Stomach smooth muscle (tissue), 2 donors: ENCODE measurements at regions not wholly inside any gene's neighbourhood (a gene's known extent, or its start where the extent isn't known, plus 50 kb on each side); places are given as distances from the start of the nearest gene placed in this dataset.

ENCODE experiments used
- H3K27ac ChIP-seq: one replicate; pipeline ENCODE4 v1.7.0; 2013; ENCODE audit warnings: mild to moderate bottlenecking, low read length, inconsistent platforms
- H3K27me3 ChIP-seq, 2 donors: one replicate each; pipeline ENCODE4 v1.7.0; 2013; ENCODE audit warnings: low read length in 2 of 2; ENCODE audit not compliant: insufficient read depth in 2 of 2, control insufficient read depth in 1 of 2
- H3K36me3 ChIP-seq, 2 donors: one replicate each; pipeline ENCODE4 v1.7.0; 2013; ENCODE audit warnings: low read length in 2 of 2; ENCODE audit not compliant: control insufficient read depth in 2 of 2, insufficient read depth in 2 of 2
- H3K4me1 ChIP-seq: one replicate; pipeline ENCODE4 v1.7.0; 2013; ENCODE audit warnings: low read length; ENCODE audit not compliant: control insufficient read depth, insufficient read depth
- H3K4me3 ChIP-seq, 2 donors: one replicate each; pipeline ENCODE4 v1.7.0; 2013; ENCODE audit warnings: low read length in 2 of 2
- H3K9ac ChIP-seq, 2 donors: one replicate each; pipeline ENCODE4 v1.7.0; 2013; ENCODE audit warnings: low read length in 2 of 2, mild to moderate bottlenecking in 1 of 2
- H3K9me3 ChIP-seq, 2 donors: one replicate each; pipeline ENCODE4 v1.7.0; 2013; ENCODE audit warnings: low read length in 2 of 2; ENCODE audit not compliant: control insufficient read depth in 2 of 2
- donor health status: healthy.
- donor health status: Pancreatic carcinoma.

- Histone ChIP-seq H3K9me3 (no peaks in the 10 kb centered on the region), H3K4me3 (no peak overlapping the region), H3K36me3 (no peaks in the 10 kb centered on the region), H3K27ac (no peak overlapping the region), H3K27me3 (no peaks in the 10 kb centered on the region), H3K9ac (no peak overlapping the region), H3K4me1 (no peaks in the 10 kb centered on the region)
These were observed 188.3 kb downstream of the GADD45G start for GRCh38 chr9:89793124-89793495.

- H3K9ac ChIP-seq, result no peak overlapping the region
- H3K4me1 ChIP-seq, result no peaks in the 10 kb centered on the region
- no peak overlapping the region for H3K27ac ChIP-seq
- no peaks in the 10 kb centered on the region for H3K9me3 ChIP-seq
- H3K4me3 ChIP-seq, result no peak overlapping the region
- no peaks in the 10 kb centered on the region for H3K36me3 ChIP-seq
- H3K27me3 ChIP-seq, result no peaks in the 10 kb centered on the region
These were observed 188.7 kb downstream of the GADD45G start for GRCh38 chr9:89793551-89793950.

GRCh38 chr9:89794918-89795317 is 190.1 kb downstream of the GADD45G start:
- Histone ChIP-seq H3K36me3 (no peaks in the 10 kb centered on the region), H3K9me3 (no peaks in the 10 kb centered on the region), H3K4me1 (no peaks in the 10 kb centered on the region), H3K27ac (no peak overlapping the region), H3K9ac (no peak overlapping the region), H3K27me3 (no peaks in the 10 kb centered on the region), H3K4me3 (no peak overlapping the region)

GRCh38 chr9:89795538-89796195 is 190.9 kb downstream of the GADD45G start:
- Histone ChIP-seq H3K36me3 (no peaks in the 10 kb centered on the region), H3K27me3 (no peaks in the 10 kb centered on the region), H3K9ac (no peak overlapping the region), H3K27ac (no peak overlapping the region), H3K4me3 (no peak overlapping the region), H3K9me3 (no peaks in the 10 kb centered on the region), H3K4me1 (no peaks in the 10 kb centered on the region)

- Histone ChIP-seq H3K4me1 (no peaks in the 10 kb centered on the region), H3K27me3 (no peaks in the 10 kb centered on the region), H3K9ac (no peak overlapping the region), H3K27ac (no peak overlapping the region), H3K9me3 (no peaks in the 10 kb centered on the region), H3K36me3 (no peaks in the 10 kb centered on the region), H3K4me3 (no peak overlapping the region)
These were observed 191.8 kb downstream of the GADD45G start for GRCh38 chr9:89796606-89797005.

- H3K4me3 ChIP-seq, result no peak overlapping the region
- no peak overlapping the region for H3K9ac ChIP-seq
- no peaks in the 10 kb centered on the region for H3K36me3 ChIP-seq
- no peaks in the 10 kb centered on the region for H3K27me3 ChIP-seq
- no peaks in the 10 kb centered on the region for H3K9me3 ChIP-seq
- H3K4me1 ChIP-seq, result peaks cover 1% of the 10 kb centered on the region
- no peak overlapping the region for H3K27ac ChIP-seq
These were observed 192.4 kb downstream of the GADD45G start for GRCh38 chr9:89797255-89797654.

- Histone ChIP-seq H3K9ac (no peak overlapping the region), H3K4me1 (peaks cover 8% of the 10 kb centered on the region), H3K4me3 (no peak overlapping the region), H3K27me3 (no peaks in the 10 kb centered on the region), H3K9me3 (no peaks in the 10 kb centered on the region), H3K27ac (no peak overlapping the region), H3K36me3 (no peaks in the 10 kb centered on the region)
These were observed 193.2 kb downstream of the GADD45G start for GRCh38 chr9:89797937-89798455.

- H3K36me3 ChIP-seq, result no peaks in the 10 kb centered on the region
- H3K9ac ChIP-seq, result no peak overlapping the region
- H3K9me3 ChIP-seq, result no peaks in the 10 kb centered on the region
- H3K4me3 ChIP-seq, result no peak overlapping the region
- H3K27me3 ChIP-seq, result no peaks in the 10 kb centered on the region
- H3K27ac ChIP-seq, result no peak overlapping the region
- peaks cover 12% of the 10 kb centered on the region for H3K4me1 ChIP-seq
These were observed 193.8 kb downstream of the GADD45G start for GRCh38 chr9:89798547-89799120.

GRCh38 chr9:89799221-89799620 is 194.4 kb downstream of the GADD45G start:
- Histone ChIP-seq H3K4me3 (no peak overlapping the region), H3K27ac (no peak overlapping the region), H3K4me1 (peaks cover 12% of the 10 kb centered on the region), H3K9me3 (no peaks in the 10 kb centered on the region), H3K27me3 (no peaks in the 10 kb centered on the region), H3K36me3 (no peaks in the 10 kb centered on the region), H3K9ac (no peak overlapping the region)

GRCh38 chr9:89799766-89800165 is 195.0 kb downstream of the GADD45G start:
- H3K9me3 ChIP-seq, result no peaks in the 10 kb centered on the region
- no peak overlapping the region for H3K27ac ChIP-seq
- H3K4me3 ChIP-seq, result no peak overlapping the region
- H3K36me3 ChIP-seq, result no peaks in the 10 kb centered on the region
- H3K27me3 ChIP-seq, result no peaks in the 10 kb centered on the region
- peaks cover 12% of the 10 kb centered on the region for H3K4me1 ChIP-seq
- H3K9ac ChIP-seq, result no peak overlapping the region

GRCh38 chr9:89801341-89801740 is 196.5 kb downstream of the GADD45G start:
- Histone ChIP-seq H3K27me3 (no peaks in the 10 kb centered on the region), H3K9me3 (no peaks in the 10 kb centered on the region), H3K4me1 (peaks cover 12% of the 10 kb centered on the region), H3K4me3 (no peak overlapping the region), H3K27ac (no peak overlapping the region), H3K9ac (no peak overlapping the region), H3K36me3 (no peaks in the 10 kb centered on the region)
